Adrenal gland (tissue), 5 donors: ENCODE measurements at regions not wholly inside any gene's neighbourhood (a gene's known extent, or its start where the extent isn't known, plus 50 kb on each side); places are given as distances from the start of the nearest gene placed in this dataset.

Experiments
- CTCF ChIP-seq, 6 experiments: fragments of 450-650 bp in 4 of 6; fragments of 200-600 bp in 2 of 6; sonication (generic) in 1 of 6; IDR thresholded peaks; 1 replicate in 5 of 6; 2 replicates in 1 of 6; pipeline versions ENCODE4 v1.5.1 to v1.8.0; 2016 to 2021; ENCODE audit warnings: antibody characterized with exemption in 6 of 6, mild to moderate bottlenecking in 2 of 6, moderate library complexity in 1 of 6
- POLR2A ChIP-seq, 2 donors: fragments of 450-650 bp; IDR thresholded peaks; one replicate each; pipeline ENCODE4 v1.6.1; 2017; ENCODE audit warnings: antibody characterized with exemption in 2 of 2, mild to moderate bottlenecking in 2 of 2, moderate library complexity in 1 of 2
- donor health status: DM: no; HTN: no; CAD: no.

GRCh38 chr4:8776366-8776765 is 95.3 kb downstream of the HMX1 start:
- TF ChIP-seq CTCF (IDR thresholded peaks at IDR 0.05) (no peak), POLR2A (IDR thresholded peaks at IDR 0.05) (no peak)
